Endothelial cell of umbilical vein (primary cell): ENCODE measurements at regions not wholly inside any gene's neighbourhood (a gene's known extent, or its start where the extent isn't known, plus 50 kb on each side); places are given as distances from the start of the nearest gene placed in this dataset.

Experiments used
- BruUV-seq: library from RNA; stranded (reverse); fragments of 400-500 nt; replicated peaks from 2 replicates; lab custom pipeline; 2021; lab: Mats Ljungman, UMichigan
- CTCF ChIA-PET: fragments of 300-600, 350-600 bp; sonication (Branson Sonifier 250); formaldehyde crosslinking; loops from one replicate; lab custom pipeline; 2021; ENCODE audit warnings: antibody characterized with exemption, inconsistent platforms; lab: Charles Lee
- POLR2A ChIA-PET: fragments of 300-600, 350-600 bp; sonication (Branson Sonifier 250); formaldehyde crosslinking; loops from one replicate; lab custom pipeline; 2021; ENCODE audit warnings: antibody characterized with exemption, inconsistent platforms; lab: Charles Lee
- DNase-seq: peaks from one replicate; pipeline ENCODE4 v3.0.0-alpha.2; 2011; ENCODE audit warnings: low read depth, low spot score
- FAIRE-seq: peaks from 2 replicates; lab custom pipeline; 2011; peaks lifted over from hg19 to GRCh38; lab: Jason Lieb, UNC
- H2AFZ ChIP-seq: 2 replicates; pipeline ENCODE4 v1.6.0; 2012; ENCODE audit warnings: low read depth, low read length, control low read depth, inconsistent platforms
- H3K27ac ChIP-seq: 2 replicates; pipeline ENCODE4 v1.5.1; 2011; ENCODE audit warnings: low read depth, mild to moderate bottlenecking, control low read depth, low read length, moderate library complexity; ENCODE audit not compliant: insufficient read depth
- H3K27me3 ChIP-seq, 2 experiments: 2 replicates each; pipeline versions ENCODE4 v1.6.0 to v1.6.1; 2011; ENCODE audit warnings: low read length in 2 of 2, mixed read lengths in 1 of 2; ENCODE audit not compliant: control insufficient read depth in 2 of 2, insufficient read depth in 2 of 2
- H3K36me3 ChIP-seq, 2 experiments: 2 replicates in 1 of 2; 3 replicates in 1 of 2; pipeline ENCODE4 v1.5.1; 2011; ENCODE audit warnings: low read length in 2 of 2, mild to moderate bottlenecking in 1 of 2, moderate library complexity in 1 of 2; ENCODE audit not compliant: control insufficient read depth in 2 of 2, insufficient read depth in 2 of 2; ENCODE audit errors: extremely low read depth in 1 of 2
- H3K4me1 ChIP-seq: 3 replicates; pipeline ENCODE4 v1.5.1; 2011; ENCODE audit warnings: mild to moderate bottlenecking, low read length; ENCODE audit not compliant: control insufficient read depth, insufficient read depth; ENCODE audit errors: extremely low read depth
- H3K4me2 ChIP-seq: 2 replicates; pipeline ENCODE4 v1.6.1; 2011; ENCODE audit warnings: low read length, control low read depth, mixed read lengths; ENCODE audit not compliant: insufficient read depth
- H3K4me3 ChIP-seq, 3 experiments: fragments of 200-600 bp in 1 of 3; sonication (generic), shearing (Covaris generic) in 1 of 3; replicated peaks in 1 of 3; 2 replicates each; pipeline ENCODE4 v1.5.1; 2011 to 2016; ENCODE audit warnings: control low read depth in 3 of 3, low read length in 3 of 3, mild to moderate bottlenecking in 2 of 3, inconsistent platforms in 1 of 3, low read depth in 1 of 3, moderate library complexity in 1 of 3; ENCODE audit not compliant: insufficient read depth in 1 of 3
- H3K79me2 ChIP-seq: 2 replicates; pipeline ENCODE4 v1.6.0; 2012; ENCODE audit warnings: low read length, inconsistent platforms; ENCODE audit not compliant: control insufficient read depth, insufficient read depth
- H3K9ac ChIP-seq: replicated peaks from 2 replicates; pipeline ENCODE3; 2011; ENCODE audit warnings: low read length, control low read depth; ENCODE audit not compliant: insufficient read depth; ENCODE audit errors: extremely low read depth
- H3K9me1 ChIP-seq: replicated peaks from 3 replicates; pipeline ENCODE4 v1.6.0; 2011; ENCODE audit warnings: mild to moderate bottlenecking, low read length; ENCODE audit not compliant: control insufficient read depth, insufficient read depth; ENCODE audit errors: extremely low read depth
- H3K9me3 ChIP-seq: replicated peaks from 2 replicates; pipeline ENCODE4 v1.5.1; 2012; ENCODE audit warnings: low read length, inconsistent platforms; ENCODE audit not compliant: control insufficient read depth, insufficient read depth
- H4K20me1 ChIP-seq: replicated peaks from 2 replicates; pipeline ENCODE3; 2011; ENCODE audit warnings: mild to moderate bottlenecking, low read length; ENCODE audit not compliant: control insufficient read depth, insufficient read depth; ENCODE audit errors: extremely low read depth
- FOS ChIP-seq: IDR thresholded peaks from 2 replicates; pipeline ENCODE4 v1.6.1; 2011; ENCODE audit warnings: mild to moderate bottlenecking, low read length, moderate library complexity, borderline replicate concordance; ENCODE audit not compliant: insufficient read depth
- GATA2 ChIP-seq: IDR thresholded peaks from 2 replicates; pipeline ENCODE4 v1.7.0; 2011; ENCODE audit warnings: low read depth, mild to moderate bottlenecking, moderate library complexity, mixed read lengths, low read length; ENCODE audit not compliant: insufficient read length, insufficient read depth
- JUN ChIP-seq: IDR thresholded peaks from 2 replicates; pipeline ENCODE4 v1.6.1; 2011; ENCODE audit warnings: borderline replicate concordance, low read depth; ENCODE audit not compliant: insufficient read length, insufficient read depth
- MYC ChIP-seq: IDR thresholded peaks from one replicate; pipeline ENCODE4 v1.6.1; 2011; ENCODE audit warnings: mild to moderate bottlenecking, low read depth, low read length
- POLR2A ChIP-seq: IDR thresholded peaks from 2 replicates; pipeline ENCODE4 v1.6.1; 2012; ENCODE audit warnings: low read depth, mild to moderate bottlenecking, control low read depth, low read length
- POLR2AphosphoS5 ChIP-seq: IDR thresholded peaks from 2 replicates; pipeline ENCODE4 v1.6.1; 2012; ENCODE audit warnings: low read depth, mild to moderate bottlenecking, control low read depth, low read length, moderate library complexity; ENCODE audit not compliant: insufficient read depth
- dilution Hi-C: fragments of 300-500 bp; cut with MboI; formaldehyde crosslinking; loops from one replicate; pipeline ENCODE4 v1.15.0; 2019; ENCODE audit warnings: low sequenced_read_pairs; ENCODE audit not compliant: extremely low pct_ligation_motif_present
- intact Hi-C: fragments of 100-400 bp; cut with micrococcal nuclease; formaldehyde crosslinking; loops from one replicate; pipeline ENCODE4 v1.10.0; 2022
- TF ChIP-seq, protein P1 (sequence below), 2 donors: IDR thresholded peaks; 1 replicate in 1 of 2; 2 replicates in 1 of 2; pipeline ENCODE4 v1.5.1; 2011; ENCODE audit warnings: low read length in 2 of 2, mild to moderate bottlenecking in 2 of 2, moderate library complexity in 2 of 2, control low read depth in 1 of 2, inconsistent platforms in 1 of 2, low read depth in 1 of 2; ENCODE audit not compliant: insufficient read depth in 1 of 2; ENCODE audit errors: extremely low read depth in 1 of 2

DNA sequence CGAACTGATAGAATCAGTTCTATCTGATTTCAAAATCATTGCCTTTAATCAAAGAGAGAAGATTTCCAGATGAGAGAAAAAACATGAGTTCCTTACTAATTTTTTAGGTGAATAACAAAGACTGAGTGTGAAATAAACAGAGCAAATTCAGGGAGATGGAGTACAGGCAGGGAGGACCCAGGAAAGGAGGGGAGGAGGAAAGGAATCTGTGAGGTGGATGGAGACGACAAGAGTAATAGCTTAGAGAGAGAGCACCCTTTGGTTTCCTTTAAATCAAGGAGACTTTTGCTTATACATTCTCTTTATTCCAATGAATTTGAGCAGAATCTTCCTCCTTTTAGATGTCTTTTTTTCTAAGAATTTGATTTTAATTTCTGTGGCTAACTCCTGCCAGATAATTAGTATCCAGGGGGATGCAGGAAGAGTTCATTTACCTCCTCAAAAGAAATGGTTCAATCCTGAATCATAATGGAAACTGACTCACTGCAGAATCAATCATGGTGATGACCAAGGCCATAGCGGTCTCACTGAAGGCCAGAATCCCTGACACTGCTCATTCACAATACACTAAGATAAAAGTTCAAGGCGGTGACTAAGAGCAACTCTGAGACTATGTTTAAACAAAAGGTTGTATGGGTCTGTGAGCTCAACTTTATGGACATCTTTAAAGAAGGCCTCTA lies 234.0 kb upstream of the ZC3H12C start:
- Histone ChIP-seq H3K36me3 (no peaks in the 10 kb centered on the region), H3K9ac (no peak overlapping the region), H3K79me2 (no peaks in the 10 kb centered on the region), H4K20me1 (no peaks in the 10 kb centered on the region), H3K4me3 (no peak overlapping the region), H3K27ac (no peak overlapping the region), H3K9me1 (no peaks in the 10 kb centered on the region), H2AFZ (no peak overlapping the region), H3K9me3 (no peaks in the 10 kb centered on the region), H3K27me3 (no peaks in the 10 kb centered on the region), H3K4me2 (no peak overlapping the region), H3K4me1 (peaks cover 11% of the 10 kb centered on the region)
- intact Hi-C loops, result no loop called here
- FAIRE-seq, result peak; percentile 67
- dilution Hi-C loops, result no loop called here
- peak; percentile 61 for DNase-seq
- peak; percentile 59 for TF ChIP-seq POLR2AphosphoS5
- peak; percentile 97 for TF ChIP-seq FOS
- peak; percentile 71 for TF ChIP-seq JUN
- TF ChIP-seq GATA2, result peak; percentile 80
- TF ChIP-seq MYC, result no peak
- TF ChIP-seq, protein P1, sequence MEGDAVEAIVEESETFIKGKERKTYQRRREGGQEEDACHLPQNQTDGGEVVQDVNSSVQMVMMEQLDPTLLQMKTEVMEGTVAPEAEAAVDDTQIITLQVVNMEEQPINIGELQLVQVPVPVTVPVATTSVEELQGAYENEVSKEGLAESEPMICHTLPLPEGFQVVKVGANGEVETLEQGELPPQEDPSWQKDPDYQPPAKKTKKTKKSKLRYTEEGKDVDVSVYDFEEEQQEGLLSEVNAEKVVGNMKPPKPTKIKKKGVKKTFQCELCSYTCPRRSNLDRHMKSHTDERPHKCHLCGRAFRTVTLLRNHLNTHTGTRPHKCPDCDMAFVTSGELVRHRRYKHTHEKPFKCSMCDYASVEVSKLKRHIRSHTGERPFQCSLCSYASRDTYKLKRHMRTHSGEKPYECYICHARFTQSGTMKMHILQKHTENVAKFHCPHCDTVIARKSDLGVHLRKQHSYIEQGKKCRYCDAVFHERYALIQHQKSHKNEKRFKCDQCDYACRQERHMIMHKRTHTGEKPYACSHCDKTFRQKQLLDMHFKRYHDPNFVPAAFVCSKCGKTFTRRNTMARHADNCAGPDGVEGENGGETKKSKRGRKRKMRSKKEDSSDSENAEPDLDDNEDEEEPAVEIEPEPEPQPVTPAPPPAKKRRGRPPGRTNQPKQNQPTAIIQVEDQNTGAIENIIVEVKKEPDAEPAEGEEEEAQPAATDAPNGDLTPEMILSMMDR (IDR thresholded peaks at IDR 0.05; ENCODE audit: extremely low read depth in 1 of 2, insufficient read depth in 1 of 2, low read depth in 1 of 2, low read length in 2 of 2), result no peak
- TF ChIP-seq POLR2A, result no peak
- ChIA-PET CTCF (interaction anchor here (1.3 to 2.6 kb wide), 3 partner anchors 12 to 80 kb away, joined by 5 to 23 read pairs (median 5); no protein-coding TSS in a partner anchor), POLR2A (no interaction called here)
- no TSS peak for BruUV-seq
